GM19043 (cell line): ENCODE measurements at regions not wholly inside any gene's neighbourhood (a gene's known extent, or its start where the extent isn't known, plus 50 kb on each side); places are given as distances from the start of the nearest gene placed in this dataset.
"Not testable (repeated sequence)": the region's sequence is repeated elsewhere in the genome, so short reads cannot be mapped to it uniquely, and the experiment has no call there.

Experiments used
- ATAC-seq: cut with Tn5 transposase; IDR thresholded peaks from one replicate; pipeline ENCODE4 v1.9.1; 2021; ENCODE audit warnings: low read depth; ENCODE audit not compliant: unreplicated experiment

DNA sequence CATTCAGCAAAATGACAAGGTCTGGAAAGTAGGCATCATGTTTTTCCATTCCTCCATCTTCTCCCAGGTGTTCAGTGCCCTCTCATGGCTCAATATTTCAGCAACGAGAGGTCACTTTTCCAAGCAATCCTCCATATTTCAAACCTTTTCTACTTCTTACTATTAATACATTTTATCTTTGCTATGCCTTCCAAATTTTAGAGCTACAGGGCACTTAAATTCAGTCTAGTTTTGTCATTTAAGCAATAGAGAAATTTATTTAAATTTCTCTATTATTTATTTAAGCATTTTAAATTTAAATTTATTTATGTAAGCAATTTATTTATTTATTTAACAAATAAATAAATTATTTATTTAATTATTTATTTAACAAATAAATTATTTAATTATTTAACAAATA, 305.1 kb upstream of the ANXA10 start:
- ATAC-seq = no peak

DNA sequence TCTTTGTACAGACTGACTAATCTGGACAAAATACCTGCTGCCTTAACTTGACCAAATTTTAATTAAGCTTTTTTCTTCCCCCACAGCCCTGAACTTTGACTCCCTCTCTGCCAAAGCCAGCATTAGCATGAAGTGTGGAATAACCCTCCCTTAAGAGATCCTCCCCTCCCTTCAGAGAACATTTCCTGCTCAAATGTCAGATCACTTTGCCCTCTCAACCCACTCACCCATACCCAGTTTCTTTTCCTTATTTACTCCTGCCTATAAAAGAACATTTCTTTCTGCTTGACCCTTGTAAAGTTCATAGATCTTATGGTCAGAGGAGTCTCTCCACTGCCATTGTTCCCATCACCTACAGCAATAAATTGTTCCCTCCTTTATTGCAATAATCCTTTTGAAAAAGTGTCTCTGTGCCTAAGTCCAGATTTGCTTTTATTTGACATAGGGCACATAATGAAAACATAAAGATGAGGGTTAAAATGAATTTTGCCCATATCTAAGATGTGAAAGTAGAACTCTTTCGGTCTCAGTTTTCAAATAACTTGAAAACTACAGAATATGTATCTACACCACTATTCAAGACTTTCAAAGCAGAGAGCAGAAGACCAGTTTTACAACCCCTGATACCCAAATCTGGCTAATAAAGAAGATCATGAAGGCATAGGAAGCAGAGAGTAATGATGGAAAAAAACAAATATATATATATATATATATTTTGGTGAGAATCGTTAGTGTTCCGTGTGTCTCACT, 289.7 kb upstream of the ANXA10 start:
- no peak for ATAC-seq

DNA sequence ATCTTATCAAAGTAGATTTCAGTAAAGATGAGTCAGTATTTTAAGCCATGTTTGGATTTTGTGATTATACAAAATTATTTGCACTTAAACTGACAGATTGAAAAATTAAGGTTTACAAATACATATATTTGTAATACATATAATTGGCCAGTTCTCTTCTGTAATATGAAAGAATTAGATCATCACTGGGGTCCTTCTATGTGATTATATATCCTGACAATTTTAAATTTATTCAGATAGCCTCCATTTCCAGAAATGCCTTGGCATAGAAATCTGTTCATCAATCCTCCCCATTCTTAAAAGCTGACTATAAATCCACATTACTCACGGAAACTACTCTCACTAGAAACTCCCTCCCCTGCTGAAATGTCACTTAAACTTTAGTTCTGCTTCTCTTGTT, 280.4 kb upstream of the ANXA10 start:
- ATAC-seq = no peak

DNA sequence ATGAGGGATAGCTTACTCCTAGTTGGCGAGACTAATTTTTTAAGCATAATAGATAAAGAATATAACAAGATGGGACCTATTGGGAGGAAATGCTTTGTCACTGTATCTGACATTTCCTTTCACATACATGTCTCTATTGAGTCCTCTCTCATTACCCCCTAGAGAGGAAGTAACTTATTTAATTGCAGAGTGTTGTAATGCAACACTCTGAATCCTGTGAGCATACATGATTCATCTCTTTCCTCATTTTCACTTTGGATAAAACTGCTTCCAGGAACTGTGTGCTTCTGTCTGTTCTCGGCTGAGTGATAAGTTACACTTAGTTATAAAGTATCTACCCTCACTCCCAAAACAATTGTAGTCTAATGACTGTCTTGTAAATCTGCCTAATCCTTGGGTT, 266.1 kb upstream of the ANXA10 start:
- ATAC-seq = no peak

DNA sequence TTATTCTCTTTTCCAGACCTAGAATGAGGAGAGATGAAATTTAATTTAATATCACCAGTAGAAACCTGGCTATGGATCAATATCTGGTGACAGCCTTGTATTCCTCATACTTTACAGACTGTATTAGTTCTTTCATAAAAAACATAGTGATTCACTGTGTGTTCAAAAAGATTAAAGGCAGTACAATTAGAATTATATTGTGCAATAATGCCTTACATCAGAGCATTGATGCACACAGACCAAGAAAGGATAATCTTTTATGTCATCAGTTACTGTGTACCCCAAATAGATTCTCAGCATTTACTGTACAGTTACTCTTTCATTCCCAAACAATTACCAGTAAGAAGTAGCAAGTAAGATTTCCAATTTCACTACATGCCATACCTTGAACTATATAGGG, 260.5 kb upstream of the ANXA10 start:
- ATAC-seq = no peak

DNA sequence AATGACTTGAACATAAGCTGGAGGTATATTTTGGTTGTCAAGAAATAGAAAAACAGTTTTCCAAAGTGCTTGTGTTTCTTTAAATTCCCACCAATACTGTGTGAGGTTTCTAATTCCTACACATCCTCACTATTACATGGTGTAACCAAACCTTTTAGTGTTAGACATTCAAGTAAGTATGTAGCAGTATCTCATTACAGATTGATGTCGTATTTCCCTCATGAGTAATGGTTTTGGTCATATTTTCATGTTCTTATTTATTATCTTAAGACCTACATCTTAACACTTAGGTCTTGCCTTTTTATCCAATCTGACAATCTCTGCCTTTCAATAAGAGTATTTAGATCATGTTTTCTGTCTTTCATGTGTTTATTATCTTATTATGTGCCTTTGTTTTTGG, 253.7 kb upstream of the ANXA10 start:
- no peak for ATAC-seq

DNA sequence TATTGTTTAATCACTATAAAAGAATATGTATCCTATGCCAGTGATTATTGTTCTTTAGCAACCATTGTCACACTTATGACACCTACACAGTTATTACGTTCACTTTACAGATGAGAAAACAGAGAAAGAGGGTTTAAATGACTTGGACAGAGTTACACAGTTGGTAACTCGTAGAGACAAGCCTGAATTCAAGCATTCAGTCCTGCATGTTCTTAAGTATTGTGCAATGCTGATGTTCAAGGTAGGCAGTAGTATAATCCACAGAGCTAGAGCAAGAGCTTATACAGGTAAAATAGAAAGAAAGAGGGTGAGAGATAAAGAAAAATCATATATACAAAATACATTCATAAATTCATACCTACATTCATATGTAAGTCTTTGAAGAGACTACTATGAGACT, 249.8 kb upstream of the ANXA10 start:
- ATAC-seq = no peak

DNA sequence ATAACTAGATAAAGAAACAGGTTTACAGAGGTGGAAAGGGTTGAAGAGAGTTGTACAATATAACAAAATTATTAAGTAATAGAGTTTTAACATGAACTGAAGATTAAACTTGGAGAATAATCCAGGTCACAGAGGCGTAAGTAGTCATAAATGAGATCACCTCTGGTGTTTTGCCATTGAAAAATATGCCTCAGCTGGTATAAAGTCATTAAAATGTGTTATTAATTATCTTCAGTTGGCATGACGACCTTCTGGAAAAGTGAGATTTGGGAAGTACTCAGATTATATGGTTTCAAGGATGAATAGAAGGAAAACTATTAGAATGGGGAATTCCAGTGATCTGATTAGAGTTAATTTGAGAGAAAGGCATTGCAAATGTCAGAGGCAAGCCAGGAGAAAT, 237.5 kb upstream of the ANXA10 start:
- no peak for ATAC-seq

DNA sequence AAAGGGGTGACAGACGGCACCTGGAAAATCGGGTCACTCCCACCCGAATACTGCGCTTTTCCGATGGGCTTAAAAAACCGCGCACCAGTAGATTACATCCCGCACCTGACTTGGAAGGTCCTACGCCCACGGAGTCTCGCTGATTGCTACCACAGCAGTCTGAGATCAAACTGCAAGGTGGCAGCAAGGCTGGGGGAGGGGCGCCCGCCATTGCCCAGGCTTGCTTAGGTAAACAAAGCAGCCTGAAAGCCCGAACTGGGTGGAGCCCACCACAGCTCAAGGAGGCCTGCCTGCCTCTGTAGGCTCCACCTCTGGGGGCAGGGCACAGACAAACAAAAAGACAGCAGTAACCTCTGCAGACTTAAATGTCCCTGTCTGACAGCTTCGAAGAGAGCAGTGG, 234.2 kb upstream of the ANXA10 start:
- ATAC-seq = not testable (repeated sequence)

DNA sequence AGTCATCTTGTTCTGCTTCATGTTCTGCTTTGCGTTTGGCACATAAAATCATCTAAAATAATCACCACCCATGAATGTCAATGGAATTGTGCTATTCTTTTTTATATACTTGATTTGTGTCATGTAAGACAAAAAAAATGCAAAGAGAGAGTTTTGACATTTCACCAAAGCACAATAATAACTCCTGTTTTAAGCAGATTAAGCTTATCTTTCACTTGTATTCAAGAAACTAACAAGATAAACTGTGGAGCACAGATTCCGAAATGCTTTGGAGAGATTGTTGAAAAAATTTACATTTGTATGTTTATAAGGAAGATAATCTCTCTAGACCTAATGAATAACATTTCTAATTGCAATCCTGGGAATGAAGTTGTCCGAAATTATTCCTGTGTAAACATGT, 225.1 kb upstream of the ANXA10 start:
- no peak for ATAC-seq

DNA sequence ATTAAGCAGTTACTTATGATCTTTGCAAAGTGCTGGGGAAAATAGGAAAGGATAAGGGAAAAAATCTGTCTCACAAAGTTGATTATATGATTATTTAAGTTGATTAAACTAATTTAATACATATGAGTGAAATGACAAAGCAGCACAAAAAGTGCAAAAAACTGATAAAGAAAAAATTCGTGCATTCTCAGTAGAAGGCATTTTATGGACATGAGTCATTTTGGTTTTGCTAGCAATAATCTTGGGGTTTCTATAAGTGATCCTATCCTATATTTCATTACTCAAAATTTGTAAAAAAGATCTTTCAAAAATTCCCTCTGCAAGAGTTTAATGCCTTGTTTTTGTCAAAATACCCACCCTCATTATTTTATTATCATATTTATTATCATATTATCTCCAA, 224.2 kb upstream of the ANXA10 start:
- ATAC-seq = no peak

DNA sequence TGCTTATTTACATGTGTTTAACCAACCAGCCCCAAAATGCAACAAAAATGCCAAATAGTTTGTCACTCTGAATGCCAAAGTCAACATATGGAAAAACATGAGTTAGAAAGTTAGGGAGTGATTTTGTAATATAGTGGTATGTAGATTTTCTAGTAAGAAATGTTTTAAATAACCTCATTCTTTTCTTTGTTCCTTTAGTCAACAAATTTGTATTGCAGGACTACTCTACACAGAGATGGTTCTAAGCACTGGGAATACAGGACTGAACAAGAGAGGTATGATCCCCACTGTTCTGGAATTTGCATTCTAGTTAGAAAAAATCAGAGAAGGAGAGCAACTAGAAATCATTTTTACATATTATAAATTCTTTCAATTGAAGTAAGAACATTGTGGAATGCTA, 218.8 kb upstream of the ANXA10 start:
- ATAC-seq = no peak

DNA sequence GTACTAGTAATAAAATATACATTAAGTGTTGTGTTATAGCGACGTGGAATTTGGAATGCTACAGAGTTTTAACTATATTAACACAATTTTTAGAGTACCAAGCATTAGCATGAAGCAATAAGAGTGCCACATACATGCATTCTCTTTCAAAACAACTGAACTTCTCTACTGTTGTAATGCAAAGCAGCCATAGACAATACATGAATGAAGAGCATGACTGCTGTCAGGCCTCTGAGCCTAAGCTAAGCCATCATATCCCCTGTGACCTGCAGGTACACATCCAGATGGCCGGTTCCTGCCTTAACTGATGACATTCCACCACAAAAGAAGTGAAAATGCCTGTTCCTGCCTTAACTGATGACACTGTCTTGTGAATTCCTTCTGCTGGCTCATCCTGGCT, 216.2 kb upstream of the ANXA10 start:
- ATAC-seq = not testable (repeated sequence)

DNA sequence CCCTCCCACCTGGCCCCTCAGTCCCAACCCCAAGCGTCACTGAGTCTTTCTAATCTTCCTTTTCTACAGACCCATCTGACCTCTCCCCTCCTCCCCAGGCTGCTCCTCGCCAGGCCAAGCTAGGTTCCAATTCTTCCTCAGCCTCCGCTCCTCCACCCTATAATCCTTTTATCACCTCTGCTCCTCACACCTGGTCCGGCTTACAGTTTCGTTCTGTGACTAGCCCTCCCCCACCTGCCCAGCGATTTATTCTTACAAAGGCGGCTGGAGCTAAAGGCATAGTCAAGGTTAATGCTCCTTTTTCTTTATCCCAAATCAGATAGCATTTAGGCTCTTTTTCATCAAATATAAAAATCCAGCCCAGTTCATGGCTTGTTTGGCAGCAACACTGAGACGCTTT, 214.5 kb upstream of the ANXA10 start:
- ATAC-seq = not testable (repeated sequence)

DNA sequence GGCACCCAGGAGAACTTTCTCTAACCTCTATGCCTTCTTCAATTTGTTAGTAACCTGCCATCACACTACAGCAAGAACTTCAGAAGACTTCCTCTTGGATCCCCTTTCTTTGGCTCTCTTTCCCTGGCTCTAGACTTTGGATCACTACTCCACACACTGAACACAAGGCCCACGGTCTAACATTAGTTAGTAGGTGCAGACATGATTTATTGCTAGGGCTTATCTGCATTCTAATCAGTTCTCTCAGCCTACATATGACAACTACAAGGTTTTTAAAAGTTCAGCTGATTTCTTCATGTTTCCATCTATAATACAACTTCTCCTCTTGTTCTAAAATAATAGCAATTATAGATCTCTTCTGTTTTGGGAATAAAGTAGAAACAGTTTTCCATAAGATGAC, 209.1 kb upstream of the ANXA10 start:
- ATAC-seq = no peak

DNA sequence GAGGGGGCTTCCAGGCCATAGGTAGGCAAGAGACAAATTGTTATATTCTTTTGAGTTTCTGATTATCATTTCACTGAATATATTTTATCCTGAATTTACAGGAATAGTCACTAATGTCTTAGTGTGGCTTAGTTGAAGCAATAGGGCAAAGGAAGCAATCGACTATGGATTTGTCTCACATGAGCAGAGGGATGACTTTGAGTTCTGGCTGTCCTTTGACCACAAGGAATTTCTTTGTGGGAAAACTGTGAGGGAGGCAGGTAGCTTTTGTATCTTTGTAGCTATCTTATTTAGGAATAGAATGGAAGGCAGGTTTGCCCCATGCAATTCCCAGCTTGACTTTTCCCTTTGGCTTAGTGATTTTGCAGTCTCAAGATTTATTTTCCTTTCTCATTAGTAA, 207.3 kb upstream of the ANXA10 start:
- no peak for ATAC-seq

DNA sequence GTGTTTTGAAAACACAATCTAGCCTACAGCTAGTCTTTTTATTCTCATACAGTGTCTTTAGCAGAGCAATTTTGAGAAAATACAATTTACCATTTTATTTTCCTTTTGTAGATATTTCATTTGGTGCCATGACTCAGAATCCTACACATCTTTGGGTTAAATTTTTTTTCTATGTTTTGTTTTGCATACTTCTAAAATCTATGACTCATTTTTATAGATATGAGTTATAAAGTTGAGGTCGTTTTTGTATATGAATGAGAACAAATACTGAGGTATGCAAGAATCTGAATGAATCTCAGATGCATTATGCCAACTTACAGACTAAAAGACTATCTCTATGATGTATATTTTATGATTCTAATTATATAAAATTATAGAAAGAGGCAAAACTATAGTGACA, 206.5 kb upstream of the ANXA10 start:
- ATAC-seq = no peak

DNA sequence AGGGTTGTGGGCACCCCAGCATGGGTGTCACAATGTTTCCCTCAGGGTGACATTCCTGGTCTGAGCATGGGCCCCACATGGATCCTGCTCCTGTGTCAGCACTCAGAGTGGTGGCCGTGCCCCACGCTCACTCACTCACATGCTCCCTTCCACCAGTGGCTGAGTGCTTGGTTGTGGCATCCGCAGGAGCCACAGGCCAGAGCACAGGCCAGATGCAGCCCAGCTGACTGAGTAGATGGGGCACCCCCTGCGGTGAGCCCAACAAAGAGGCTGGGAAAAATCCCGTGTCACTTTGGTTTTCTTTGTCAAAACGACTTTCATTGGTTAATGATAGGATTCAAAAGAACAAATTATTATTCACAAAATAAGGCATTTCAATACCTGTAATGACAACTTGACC, 204.6 kb upstream of the ANXA10 start:
- ATAC-seq = no peak

DNA sequence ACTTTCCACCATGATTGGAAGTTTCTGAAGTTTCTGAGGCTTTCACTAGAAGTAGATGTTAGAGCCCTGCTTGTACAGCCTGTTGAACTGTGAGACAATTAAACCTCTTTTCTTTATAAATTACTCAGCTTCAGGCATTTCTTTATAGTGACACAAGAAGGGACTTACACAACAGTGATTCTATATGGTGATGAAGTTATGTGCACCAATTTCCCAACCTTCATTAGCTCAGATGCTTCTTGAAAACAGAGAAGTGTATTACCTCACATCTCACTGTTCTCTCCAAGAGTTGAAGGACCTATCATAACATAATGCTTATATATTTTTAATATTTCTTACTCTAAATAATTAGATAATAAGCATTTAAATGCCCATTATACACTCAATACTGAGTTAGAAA, 202.1 kb upstream of the ANXA10 start:
- no peak for ATAC-seq

DNA sequence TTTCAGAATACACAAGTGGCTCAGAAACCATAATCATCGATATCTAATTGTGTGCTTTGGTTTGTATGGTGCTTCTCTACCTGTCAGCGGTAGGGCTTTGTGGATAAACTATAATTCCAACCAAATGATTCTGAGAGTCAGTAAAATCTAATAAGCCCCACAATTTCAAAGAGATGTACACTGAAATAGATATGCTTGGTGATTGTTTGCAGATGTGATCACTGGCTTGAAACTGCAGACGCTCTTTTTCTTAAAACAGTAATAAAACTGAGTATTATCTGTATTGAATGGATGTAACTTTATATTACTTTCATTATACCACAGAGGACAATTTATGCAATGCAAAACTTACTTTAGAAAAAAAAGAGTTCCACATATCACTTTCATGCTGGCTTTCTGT, 198.8 kb upstream of the ANXA10 start:
- ATAC-seq = no peak

DNA sequence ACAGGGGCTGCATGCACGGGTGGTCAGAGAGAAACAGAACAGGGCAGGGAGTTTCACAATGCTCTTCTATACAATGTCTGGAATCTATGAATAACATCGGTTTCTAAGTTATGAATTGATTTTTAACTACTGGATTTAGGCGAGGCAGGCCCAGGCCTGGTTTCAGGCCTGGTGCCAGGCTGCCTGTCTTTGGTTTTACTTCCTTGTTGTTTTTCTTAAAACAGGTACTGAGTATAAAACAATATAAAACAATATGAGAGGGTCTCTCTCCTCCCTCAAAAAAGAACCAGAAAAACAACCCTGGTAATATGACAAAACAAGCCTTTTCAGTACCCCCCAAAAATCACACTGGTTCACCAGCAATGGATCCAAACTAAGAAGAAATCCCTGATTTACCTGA, 196.1 kb upstream of the ANXA10 start:
- not testable (repeated sequence) for ATAC-seq

DNA sequence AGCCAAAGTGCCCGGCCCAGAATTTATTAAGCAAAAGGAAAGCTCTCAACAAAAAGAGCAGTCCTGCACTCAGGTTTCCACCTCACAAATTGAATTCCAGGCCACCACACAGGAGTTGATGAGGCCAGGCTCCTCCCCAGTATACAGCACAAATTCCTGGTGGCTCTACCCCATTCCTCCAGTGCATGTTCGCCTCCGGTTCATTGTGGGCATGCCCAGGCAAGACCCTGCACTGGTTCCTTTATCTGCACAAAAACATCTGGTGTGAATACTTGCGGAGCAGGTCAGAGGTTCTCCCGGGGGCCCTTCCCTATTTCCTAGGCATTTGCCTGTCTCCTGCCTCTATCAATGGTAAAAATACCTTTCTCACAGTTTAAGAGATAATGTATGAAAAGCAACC, 195.2 kb upstream of the ANXA10 start:
- ATAC-seq = no peak

DNA sequence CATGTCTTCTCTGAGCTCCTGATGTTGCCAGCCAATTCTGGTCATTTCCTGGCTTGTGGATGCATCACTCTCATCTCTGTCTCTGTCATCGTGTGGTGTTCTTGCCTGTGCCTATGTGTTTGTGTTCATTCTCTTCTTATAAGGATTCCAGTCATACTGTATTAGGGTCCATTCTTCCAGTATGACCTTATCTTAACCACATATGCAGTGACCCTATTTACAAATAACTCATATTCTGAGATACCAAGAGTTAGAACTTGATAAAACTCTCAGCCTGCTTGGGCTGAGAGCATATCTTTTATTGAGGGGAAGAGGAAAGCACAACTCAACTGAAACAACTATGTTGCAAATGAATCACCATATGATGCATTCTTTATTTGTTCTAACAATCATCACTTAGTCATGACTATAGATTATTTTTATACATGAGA, 189.0 kb upstream of the ANXA10 start:
- no peak for ATAC-seq
